HG03565 (cell line): ENCODE measurements at regions not wholly inside any gene's neighbourhood (a gene's known extent, or its start where the extent isn't known, plus 50 kb on each side); places are given as distances from the start of the nearest gene placed in this dataset.

ENCODE experiments used
- ATAC-seq: cut with Tn5 transposase; IDR thresholded peaks from one replicate; pipeline ENCODE4 v1.9.1; 2021; ENCODE audit warnings: mild to moderate bottlenecking, moderate library complexity; ENCODE audit not compliant: unreplicated experiment

DNA sequence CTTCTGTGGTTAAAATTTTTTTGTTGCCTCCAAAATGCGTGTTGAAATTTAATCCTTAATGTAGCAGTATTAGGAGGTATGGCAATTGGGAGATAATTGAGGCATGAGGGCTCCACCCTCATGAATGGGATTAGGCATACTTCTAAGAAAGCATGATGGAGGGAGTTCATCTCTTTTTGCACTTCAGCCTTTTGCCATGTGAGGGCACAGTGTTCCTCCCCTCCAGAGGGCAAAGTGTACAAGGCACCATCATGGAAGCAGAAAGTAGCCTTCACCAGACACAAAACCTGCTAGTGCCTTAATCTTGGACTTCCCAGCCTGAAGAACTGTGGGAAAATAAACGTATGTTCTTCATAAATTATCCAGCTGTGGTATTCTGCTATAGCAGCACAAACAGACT, 429.5 kb downstream of the ZIC1 start:
- ATAC-seq, result no peak

GRCh38 chr3:147843331-147843730, 434.2 kb downstream of the ZIC1 start:
- no peak for ATAC-seq

- ATAC-seq, result no peak
These were observed 437.1 kb downstream of the ZIC1 start for GRCh38 chr3:147846293-147846692.

DNA sequence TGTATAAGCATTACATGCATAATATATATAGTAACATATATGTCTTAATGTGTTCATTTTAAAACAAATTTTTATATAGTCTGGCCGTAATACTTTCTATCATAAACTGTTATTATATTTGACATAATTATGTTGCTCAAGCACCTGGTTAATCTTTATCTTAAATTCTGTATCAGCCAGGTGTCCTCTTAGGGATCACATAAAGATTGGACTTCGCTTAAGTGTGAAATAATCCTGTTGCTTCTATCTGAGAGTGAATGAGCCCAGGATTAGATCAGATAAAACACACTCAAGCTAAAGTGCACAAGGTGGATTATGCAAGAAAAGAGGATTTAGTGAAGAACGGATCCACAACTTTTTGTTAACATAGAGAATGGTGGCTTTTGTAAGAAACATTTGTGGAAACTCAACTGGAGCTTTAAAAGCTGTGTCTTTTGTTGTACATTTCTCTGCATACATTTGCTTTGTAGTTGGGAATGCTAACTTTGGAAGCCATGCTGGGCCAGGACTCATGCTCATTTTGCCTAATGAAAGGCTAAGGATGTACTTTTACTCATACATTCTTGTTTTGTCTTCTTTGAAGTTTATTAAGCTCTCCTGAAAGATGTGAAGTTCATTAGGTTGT, 437.8 kb downstream of the ZIC1 start:
- ATAC-seq, result no peak

GRCh38 chr3:147851062-147851461, 441.9 kb downstream of the ZIC1 start:
- ATAC-seq, result no peak

- no peak for ATAC-seq
These were observed 445.4 kb downstream of the ZIC1 start for GRCh38 chr3:147854542-147854941.

DNA sequence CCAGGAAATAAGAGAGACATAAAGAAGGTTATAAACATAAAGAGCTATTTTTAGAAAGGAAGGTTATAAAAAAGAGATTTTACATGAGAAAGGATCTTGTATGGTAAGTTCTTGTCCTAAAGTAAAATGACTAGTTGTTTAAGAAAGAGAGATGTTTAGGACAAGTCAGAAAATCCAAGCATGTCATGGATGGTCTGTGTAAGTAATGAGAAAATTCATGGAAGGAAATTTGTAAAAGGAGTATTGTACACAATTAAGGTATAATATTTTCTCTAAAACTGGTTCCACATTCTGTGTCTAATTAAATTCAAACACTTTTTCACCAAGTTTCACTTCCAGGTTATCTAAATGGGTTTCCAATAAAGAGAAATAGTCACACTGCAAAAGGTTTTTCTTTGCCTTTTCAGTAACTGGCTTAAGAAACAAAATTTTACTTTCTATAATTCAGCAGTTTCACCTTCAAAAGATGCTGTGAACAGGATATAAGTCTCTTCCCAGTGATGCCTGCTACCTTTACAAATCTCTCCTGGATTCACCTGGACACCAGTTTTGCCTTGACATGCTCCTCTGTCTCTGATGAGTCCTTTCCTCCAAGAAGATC, 455.7 kb downstream of the ZIC1 start:
- no peak for ATAC-seq

DNA sequence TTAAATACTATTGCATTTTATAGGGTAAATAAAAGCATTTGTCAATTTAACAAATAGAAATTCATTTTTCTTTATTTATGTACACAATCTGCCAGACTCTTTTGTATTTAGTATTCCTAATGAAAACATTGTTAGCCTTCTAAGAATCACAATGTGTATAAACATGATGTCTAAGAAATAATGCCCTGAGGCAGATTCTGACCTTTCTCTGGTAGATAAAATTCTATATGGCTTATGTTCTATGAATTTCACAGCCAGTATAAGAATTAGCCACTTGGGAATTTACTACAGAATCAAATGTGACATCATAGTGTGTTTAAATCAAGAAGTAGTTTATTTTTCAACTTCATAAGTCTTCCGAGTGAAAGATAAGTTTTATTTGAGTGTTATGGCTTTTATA, 457.4 kb downstream of the ZIC1 start:
- no peak for ATAC-seq

- ATAC-seq, result no peak
These were observed 463.4 kb downstream of the ZIC1 start for GRCh38 chr3:147872568-147872967.

GRCh38 chr3:147875498-147875897, 466.3 kb downstream of the ZIC1 start:
- ATAC-seq, result no peak

- ATAC-seq, result no peak
These were observed 472.8 kb downstream of the ZIC1 start for GRCh38 chr3:147881933-147882332.

GRCh38 chr3:147886879-147887278, 477.7 kb downstream of the ZIC1 start:
- no peak for ATAC-seq

GRCh38 chr3:147887797-147888196, 478.6 kb downstream of the ZIC1 start:
- ATAC-seq, result no peak

GRCh38 chr3:147890114-147890513, 480.9 kb downstream of the ZIC1 start:
- peak; percentile 63 for ATAC-seq

- ATAC-seq, result no peak
These were observed 486.3 kb downstream of the ZIC1 start for GRCh38 chr3:147895509-147895908.

DNA sequence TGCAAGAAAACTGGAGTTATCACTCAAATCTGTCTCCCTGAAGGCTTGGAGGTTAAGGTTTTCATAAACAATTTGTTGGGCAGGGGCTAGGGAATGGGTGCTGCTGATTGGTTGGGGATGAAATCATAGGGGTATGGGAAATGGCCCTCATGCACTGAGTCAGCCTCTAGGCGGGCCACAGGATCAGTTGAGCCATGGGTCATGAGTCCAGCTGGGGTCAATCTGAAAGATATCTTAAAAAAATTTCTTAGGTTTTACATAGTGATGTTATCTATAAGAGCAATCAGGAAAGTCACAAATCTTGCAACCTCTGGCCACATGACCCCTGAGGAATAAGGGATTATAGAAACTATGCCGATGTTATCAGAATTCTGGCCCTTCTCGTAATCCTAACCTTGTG, 491.7 kb downstream of the ZIC1 start:
- no peak for ATAC-seq

DNA sequence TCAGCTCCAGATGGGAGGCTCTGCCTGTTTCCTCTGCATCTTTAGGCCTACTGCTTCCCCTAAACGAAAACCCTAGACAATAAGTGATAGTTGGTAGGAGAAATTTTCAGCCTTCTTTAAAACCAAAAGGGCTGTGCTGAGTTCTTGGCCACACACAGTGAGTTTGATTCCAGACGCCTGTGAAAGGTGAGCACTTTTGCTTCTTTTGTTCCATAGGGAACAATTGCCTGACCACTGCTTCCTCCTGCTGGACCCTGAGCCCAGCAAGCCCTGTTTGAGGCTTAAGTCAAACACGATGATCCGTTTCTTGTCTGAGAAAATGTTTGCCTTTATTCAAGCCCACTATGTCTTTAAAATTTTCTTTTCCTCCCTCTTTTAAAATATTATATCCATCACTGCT, 493.9 kb downstream of the ZIC1 start:
- no peak for ATAC-seq

DNA sequence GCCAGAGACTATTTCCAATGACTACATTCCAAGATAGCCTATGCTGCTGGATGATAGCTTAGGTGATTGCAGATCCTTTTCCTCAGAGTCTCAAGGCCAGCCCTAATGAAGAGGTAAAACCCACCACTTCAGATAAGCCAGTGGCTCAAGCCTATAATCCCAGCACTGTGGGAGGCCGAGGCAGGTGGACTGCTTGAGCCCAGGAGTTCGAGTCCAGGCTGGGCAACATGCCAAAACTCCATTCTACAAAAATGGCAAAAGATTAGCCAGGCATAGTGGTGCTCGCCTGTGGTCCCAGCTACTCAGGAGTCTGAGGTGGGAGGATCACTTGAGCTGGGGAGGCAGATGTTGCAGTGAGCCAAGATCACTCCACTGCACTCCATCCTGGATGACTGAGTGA, 495.3 kb downstream of the ZIC1 start:
- ATAC-seq, result no peak

DNA sequence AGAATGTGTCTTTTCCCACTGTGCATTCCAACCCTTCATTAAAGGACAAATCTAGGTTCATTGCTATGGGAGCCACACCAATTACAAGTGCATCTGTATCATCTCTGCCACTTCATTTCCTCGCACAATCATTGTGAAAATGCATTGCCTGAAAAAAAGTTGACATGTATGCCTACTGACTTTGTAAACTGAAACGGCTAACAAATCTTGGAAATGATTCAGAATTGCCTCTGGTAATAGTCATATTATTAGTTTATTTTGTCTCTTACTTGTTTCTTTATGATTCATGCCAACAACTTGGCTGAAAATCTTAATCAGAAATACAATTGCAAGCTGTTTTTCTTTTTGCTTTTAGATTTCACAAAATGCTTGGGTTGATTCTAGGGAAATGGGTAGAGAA, 497.1 kb downstream of the ZIC1 start:
- ATAC-seq, result no peak

- ATAC-seq, result no peak
These were observed 505.4 kb downstream of the ZIC1 start for GRCh38 chr3:147914532-147914931.

GRCh38 chr3:147915057-147915456, 505.9 kb downstream of the ZIC1 start:
- no peak for ATAC-seq

- no peak for ATAC-seq
These were observed 510.3 kb downstream of the ZIC1 start for GRCh38 chr3:147919496-147919895.

DNA sequence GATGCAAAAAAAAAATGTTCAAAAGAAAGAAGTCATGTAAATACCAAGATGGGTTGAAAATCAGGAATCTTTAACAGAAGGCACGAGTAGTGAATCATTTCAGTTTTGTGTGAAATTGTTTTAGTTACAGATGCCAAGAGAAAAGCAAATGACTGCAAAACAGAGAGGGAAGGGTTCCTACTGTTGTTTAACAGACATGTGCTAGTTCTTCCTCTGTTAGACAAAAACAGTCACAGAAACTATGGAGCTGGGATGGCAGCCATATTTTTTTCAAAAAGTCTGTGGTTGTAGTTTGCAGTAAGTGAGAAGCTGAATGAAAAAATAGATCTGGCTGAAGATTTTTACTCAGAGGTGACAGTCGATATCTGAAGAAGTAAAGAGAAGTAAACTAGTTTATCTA, 511.9 kb downstream of the ZIC1 start:
- ATAC-seq, result no peak
